ENCODE measurements at regions not wholly inside any gene's neighbourhood (a gene's known extent, or its start where the extent isn't known, plus 50 kb on each side); places are given as distances from the start of the nearest gene placed in this dataset.

DNA sequence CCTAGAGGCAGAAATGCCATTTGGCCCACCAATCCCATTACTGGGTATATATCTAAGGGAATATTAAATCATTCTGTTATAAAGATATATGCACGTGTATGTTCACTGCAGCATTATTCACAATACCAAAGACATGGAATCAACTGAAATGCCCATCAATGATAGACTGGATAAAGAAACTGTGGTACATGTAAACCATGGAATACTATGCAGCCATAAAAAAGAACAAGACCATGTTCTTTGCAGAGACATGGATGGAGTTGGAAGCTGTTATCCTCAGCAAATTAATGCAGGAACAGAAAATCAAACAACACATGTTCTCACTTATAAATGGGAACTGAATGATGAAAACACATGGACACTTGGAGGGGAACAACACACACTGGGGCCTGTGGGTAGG lies 458.4 kb downstream of the CD83 start:
- TF ChIP-seq, protein P1, sequence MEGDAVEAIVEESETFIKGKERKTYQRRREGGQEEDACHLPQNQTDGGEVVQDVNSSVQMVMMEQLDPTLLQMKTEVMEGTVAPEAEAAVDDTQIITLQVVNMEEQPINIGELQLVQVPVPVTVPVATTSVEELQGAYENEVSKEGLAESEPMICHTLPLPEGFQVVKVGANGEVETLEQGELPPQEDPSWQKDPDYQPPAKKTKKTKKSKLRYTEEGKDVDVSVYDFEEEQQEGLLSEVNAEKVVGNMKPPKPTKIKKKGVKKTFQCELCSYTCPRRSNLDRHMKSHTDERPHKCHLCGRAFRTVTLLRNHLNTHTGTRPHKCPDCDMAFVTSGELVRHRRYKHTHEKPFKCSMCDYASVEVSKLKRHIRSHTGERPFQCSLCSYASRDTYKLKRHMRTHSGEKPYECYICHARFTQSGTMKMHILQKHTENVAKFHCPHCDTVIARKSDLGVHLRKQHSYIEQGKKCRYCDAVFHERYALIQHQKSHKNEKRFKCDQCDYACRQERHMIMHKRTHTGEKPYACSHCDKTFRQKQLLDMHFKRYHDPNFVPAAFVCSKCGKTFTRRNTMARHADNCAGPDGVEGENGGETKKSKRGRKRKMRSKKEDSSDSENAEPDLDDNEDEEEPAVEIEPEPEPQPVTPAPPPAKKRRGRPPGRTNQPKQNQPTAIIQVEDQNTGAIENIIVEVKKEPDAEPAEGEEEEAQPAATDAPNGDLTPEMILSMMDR (IDR thresholded peaks at IDR 0.05): no peak
- Histone ChIP-seq H3K4me1 (no peaks in the 10 kb centered on the region), H3K4me3 (no peak overlapping the region), H3K27me3 (no peaks in the 10 kb centered on the region), H3K36me3 (no peaks in the 10 kb centered on the region), H3K27ac (no peak overlapping the region), H3K9me3 (no peaks in the 10 kb centered on the region)
- intact Hi-C loops (cut with DNase I): no loop called here
- DNase-seq (ENCODE audit: low spot score in 2 of 2): no peak

DNA sequence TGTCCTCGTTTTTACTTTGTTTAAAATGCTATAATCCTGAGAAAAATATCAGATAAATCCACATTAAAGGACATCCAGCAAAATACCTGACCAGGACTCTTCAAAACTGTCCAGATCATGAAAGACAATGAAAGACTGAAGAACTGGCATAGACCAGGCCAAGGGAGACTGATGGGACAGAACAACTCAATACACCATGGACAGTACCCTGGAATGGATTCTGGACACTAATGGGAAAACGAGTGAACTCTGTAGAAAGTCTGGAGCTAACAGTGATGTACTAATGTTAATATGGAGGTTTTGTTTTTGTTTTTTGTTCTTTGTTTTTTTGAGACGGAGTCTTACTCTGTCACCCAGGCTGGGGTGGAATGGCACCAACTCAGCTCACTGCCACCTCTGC lies 461.4 kb downstream of the CD83 start:
- Histone ChIP-seq H3K27ac (no peak overlapping the region), H3K4me1 (no peaks in the 10 kb centered on the region), H3K36me3 (no peaks in the 10 kb centered on the region), H3K27me3 (no peaks in the 10 kb centered on the region), H3K4me3 (no peak overlapping the region), H3K9me3 (no peaks in the 10 kb centered on the region)
- TF ChIP-seq, protein P1 (IDR thresholded peaks at IDR 0.05): no peak
- DNase-seq (ENCODE audit: low spot score in 2 of 2): no peak
- intact Hi-C loops (cut with DNase I): no loop called here

DNA sequence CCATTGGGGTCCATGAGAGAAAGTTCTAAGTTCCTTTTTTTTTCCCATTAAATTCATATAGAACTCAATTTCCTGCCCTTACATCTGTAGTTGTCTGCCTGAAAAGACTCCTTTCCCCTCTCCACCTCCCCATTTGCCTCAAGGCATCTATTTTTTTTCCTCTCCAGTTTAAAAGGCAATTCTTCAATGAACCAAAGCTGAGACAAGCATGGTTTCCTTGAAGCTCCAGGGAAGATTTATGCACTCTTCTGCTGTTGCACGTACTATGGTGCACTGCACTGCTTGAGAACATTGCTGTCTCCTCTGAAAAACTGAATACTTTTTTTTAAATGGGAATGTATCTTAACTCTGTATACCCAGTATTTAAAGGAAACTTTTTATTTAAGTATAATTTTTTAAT lies 465.2 kb downstream of the CD83 start:
- H3K36me3 ChIP-seq: no peaks in the 10 kb centered on the region
- H3K27ac ChIP-seq: no peak overlapping the region
- no peaks in the 10 kb centered on the region for H3K27me3 ChIP-seq
- H3K4me3 ChIP-seq: no peak overlapping the region
- no peak for DNase-seq (ENCODE audit: low spot score in 2 of 2)
- no peaks in the 10 kb centered on the region for H3K9me3 ChIP-seq
- H3K4me1 ChIP-seq: no peaks in the 10 kb centered on the region
- intact Hi-C loops (cut with DNase I): no loop called here
- TF ChIP-seq, protein P1 (IDR thresholded peaks at IDR 0.05): no peak

DNA sequence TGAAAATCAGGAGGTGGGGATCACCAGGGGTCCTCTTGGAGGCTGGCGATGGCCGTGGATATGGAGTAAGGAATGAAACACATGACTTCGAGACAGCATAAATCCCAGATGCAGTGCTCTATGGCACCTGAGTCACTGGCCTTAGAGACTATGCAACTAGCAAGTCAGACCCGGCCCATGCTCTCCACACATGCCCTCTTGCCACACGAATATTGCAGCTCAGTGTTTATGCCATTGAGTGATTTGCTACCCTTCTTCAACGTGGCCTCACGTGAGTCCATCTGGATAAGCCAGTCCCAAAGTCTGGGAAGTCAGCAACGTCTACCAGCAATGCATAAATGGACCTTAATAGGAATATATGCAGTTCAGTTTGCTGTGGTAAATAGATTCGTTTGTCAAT lies 466.3 kb downstream of the CD83 start:
- TF ChIP-seq, protein P1 (IDR thresholded peaks at IDR 0.05): no peak
- H3K4me1 ChIP-seq: no peaks in the 10 kb centered on the region
- H3K9me3 ChIP-seq: no peaks in the 10 kb centered on the region
- H3K27me3 ChIP-seq: no peaks in the 10 kb centered on the region
- intact Hi-C loops (cut with DNase I): no loop called here
- H3K36me3 ChIP-seq: no peaks in the 10 kb centered on the region
- no peak overlapping the region for H3K27ac ChIP-seq
- no peak for DNase-seq (ENCODE audit: low spot score in 2 of 2)
- H3K4me3 ChIP-seq: no peak overlapping the region

DNA sequence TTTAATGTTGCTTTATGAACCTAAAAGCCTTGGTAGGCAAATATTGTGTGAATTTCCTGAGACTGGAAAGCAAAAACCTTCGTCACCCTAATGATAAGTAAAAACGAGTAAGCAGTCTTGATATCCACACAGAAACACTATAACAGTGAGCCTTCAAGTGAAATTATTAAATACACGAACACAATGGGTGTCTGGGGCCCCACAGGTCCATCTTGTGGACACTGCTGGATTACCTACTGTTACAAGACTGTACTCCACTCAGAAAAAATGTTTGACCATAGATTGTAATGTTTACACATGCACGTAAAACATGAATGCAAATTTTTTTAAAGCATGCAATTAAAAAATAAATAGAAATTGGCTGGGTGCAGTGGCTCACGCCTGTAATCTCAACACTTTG lies 466.9 kb downstream of the CD83 start:
- intact Hi-C loops (cut with DNase I): no loop called here
- TF ChIP-seq, protein P1 (IDR thresholded peaks at IDR 0.05): no peak
- Histone ChIP-seq H3K36me3 (no peaks in the 10 kb centered on the region), H3K9me3 (no peaks in the 10 kb centered on the region), H3K4me1 (no peaks in the 10 kb centered on the region), H3K27me3 (no peaks in the 10 kb centered on the region), H3K4me3 (no peak overlapping the region), H3K27ac (no peak overlapping the region)
- no peak for DNase-seq (ENCODE audit: low spot score in 2 of 2)

DNA sequence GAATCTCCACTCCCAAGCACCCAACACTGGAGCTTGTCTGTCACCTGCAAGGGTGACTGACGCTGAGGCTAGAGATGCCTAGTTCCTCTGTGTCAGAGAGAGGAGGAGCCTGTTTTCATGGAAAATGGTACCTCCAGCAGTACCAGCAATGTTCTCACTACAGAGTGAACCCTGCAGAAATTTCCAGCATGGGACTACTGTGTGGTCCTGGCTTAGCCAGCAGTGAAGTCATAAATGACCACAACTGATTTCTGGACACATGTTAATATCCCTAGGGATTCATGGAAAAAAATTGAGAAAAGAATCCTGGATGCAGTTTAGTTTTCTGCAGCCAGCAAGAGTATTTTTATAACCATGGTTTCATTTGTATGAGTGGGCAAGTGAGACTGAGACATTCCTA lies 468.1 kb downstream of the CD83 start:
- no peaks in the 10 kb centered on the region for H3K36me3 ChIP-seq

More for the DNA sequence above, 468.1 kb downstream of the CD83 start:
- no peak for DNase-seq (ENCODE audit: low spot score in 2 of 2)
- no peak overlapping the region for H3K4me3 ChIP-seq
- TF ChIP-seq, protein P1 (IDR thresholded peaks at IDR 0.05): no peak
- no peaks in the 10 kb centered on the region for H3K27me3 ChIP-seq
- H3K27ac ChIP-seq: no peak overlapping the region
- no peaks in the 10 kb centered on the region for H3K9me3 ChIP-seq
- H3K4me1 ChIP-seq: no peaks in the 10 kb centered on the region
- intact Hi-C loops (cut with DNase I): no loop called here
